ENCODE measurements at regions not wholly inside any gene's neighbourhood (a gene's known extent, or its start where the extent isn't known, plus 50 kb on each side); places are given as distances from the start of the nearest gene placed in this dataset.

DNA sequence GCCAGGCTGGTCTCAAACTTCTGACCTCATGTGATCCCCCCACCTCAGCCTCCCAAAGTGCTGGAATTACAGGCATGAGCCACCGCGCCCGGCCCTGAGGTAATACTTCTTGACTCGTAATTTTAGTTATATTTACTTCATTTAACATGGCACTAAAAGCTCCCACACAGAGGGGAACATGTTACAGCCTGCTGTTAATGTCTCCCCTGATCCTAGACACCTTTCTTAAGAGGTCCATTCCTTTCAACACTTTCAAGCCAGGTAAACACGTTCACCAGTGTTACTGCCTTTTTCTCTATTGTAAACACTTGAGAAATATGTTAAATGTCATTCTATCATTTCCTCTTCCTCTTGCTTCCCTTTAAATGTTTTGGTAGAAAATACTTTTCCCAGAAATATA, 161.4 kb downstream of the METTL4 start:
- no peak for DNase-seq
- Histone ChIP-seq H3K4me3 (ENCODE audit: control insufficient read depth in 1 of 7, extremely low read depth in 1 of 7, insufficient read depth in 4 of 7, low read depth in 2 of 7, low read length in 6 of 7) (no peak overlapping the region), H3K27me3 (replicated peaks in 2 of 5; ENCODE audit: control insufficient read depth in 4 of 5, insufficient read depth in 5 of 5, low read length in 4 of 5) (no peaks in the 10 kb centered on the region), H3K9me3 (ENCODE audit: control extremely low read depth in 1 of 5, control insufficient read depth in 4 of 5, insufficient read depth in 2 of 5, low read depth in 1 of 5, low read length in 4 of 5) (no peaks in the 10 kb centered on the region), H3K36me3 (ENCODE audit: control insufficient read depth in 4 of 4, insufficient read depth in 4 of 4, low read length in 3 of 4) (no peaks in the 10 kb centered on the region), H3K27ac (ENCODE audit: insufficient read depth in 1 of 2, low read depth in 1 of 2, low read length in 2 of 2, poor library complexity in 1 of 2, severe bottlenecking in 2 of 2) (no peak overlapping the region), H3K4me1 (ENCODE audit: control extremely low read depth in 1 of 4, control insufficient read depth in 4 of 4, insufficient read depth in 4 of 4, low read length in 3 of 4) (no peaks in the 10 kb centered on the region)
- ChIA-PET POLR2A (no interaction called here), CTCF (no interaction called here)
- WGBS (ENCODE audit: insufficient coverage), result 90% methylated on average over 4 of the region's 5 CpGs

DNA sequence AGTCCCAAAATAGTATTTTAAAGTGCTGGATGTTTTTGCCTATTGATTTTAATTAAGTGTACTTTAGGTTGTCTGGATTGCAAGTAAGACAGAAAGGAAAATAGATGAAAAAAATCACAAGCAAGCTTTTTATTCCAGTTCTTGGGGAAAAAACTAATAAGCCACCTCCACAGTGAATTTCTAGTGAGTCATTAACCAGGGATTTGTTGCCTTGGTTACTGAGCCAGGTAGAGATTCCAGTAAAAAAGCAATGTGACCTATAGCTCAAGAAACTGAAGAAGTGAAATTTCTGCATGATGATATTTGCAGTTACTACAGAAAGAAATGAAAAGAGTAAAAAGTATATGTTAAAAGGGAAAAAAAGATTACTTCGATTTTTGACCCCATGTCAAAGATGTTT, 160.6 kb downstream of the METTL4 start:
- no peaks in the 10 kb centered on the region for H3K4me1 ChIP-seq (ENCODE audit: control extremely low read depth in 1 of 4, control insufficient read depth in 4 of 4, insufficient read depth in 4 of 4, low read length in 3 of 4)
- DNase-seq, result no peak
- no peaks in the 10 kb centered on the region for H3K36me3 ChIP-seq (ENCODE audit: control insufficient read depth in 4 of 4, insufficient read depth in 4 of 4, low read length in 3 of 4)
- no peak overlapping the region for H3K27ac ChIP-seq (ENCODE audit: insufficient read depth in 1 of 2, low read depth in 1 of 2, low read length in 2 of 2, poor library complexity in 1 of 2, severe bottlenecking in 2 of 2)
- no peaks in the 10 kb centered on the region for H3K9me3 ChIP-seq (ENCODE audit: control extremely low read depth in 1 of 5, control insufficient read depth in 4 of 5, insufficient read depth in 2 of 5, low read depth in 1 of 5, low read length in 4 of 5)
- H3K4me3 ChIP-seq (ENCODE audit: control insufficient read depth in 1 of 7, extremely low read depth in 1 of 7, insufficient read depth in 4 of 7, low read depth in 2 of 7, low read length in 6 of 7), result no peak overlapping the region
- H3K27me3 ChIP-seq (replicated peaks in 2 of 5; ENCODE audit: control insufficient read depth in 4 of 5, insufficient read depth in 5 of 5, low read length in 4 of 5), result no peaks in the 10 kb centered on the region
- ChIA-PET POLR2A (no interaction called here), CTCF (no interaction called here)
- no CpG with 5 or more reads among the region's 1 CpG for WGBS (ENCODE audit: insufficient coverage)

DNA sequence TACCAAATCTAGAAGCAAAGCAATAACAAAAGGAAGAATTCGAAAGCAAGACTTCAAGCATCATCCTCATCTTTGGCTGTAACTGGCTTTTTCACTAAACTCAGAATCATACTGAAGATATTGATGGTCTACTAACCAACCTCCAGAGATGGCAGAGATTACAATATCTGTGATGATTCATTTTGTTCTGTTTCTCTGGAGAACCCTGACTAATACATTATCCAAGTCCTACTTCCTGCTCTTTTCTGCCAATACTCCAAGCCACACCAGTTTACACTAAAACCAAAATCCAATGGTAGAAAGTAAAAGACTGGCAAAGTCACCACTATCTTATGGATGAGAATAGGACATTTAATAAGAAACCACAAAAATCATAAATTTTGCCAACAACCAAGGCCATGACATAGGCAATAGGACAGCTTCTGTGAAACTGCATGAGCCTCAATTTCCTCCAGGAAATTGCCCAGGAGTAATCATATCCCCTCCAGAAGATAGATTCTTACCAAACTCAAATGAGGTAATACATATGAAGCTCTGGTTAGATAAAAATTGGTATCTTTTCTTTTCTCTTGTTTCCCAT, 159.8 kb downstream of the METTL4 start:
- no peak overlapping the region for H3K4me3 ChIP-seq (ENCODE audit: control insufficient read depth in 1 of 7, extremely low read depth in 1 of 7, insufficient read depth in 4 of 7, low read depth in 2 of 7, low read length in 6 of 7)
- ChIA-PET CTCF (interaction anchor here (0.8 kb wide), 1 partner anchor 1932 kb away, joined by 3 read pairs; no protein-coding TSS in a partner anchor), POLR2A (no interaction called here)
- no peaks in the 10 kb centered on the region for H3K27me3 ChIP-seq (replicated peaks in 2 of 5; ENCODE audit: control insufficient read depth in 4 of 5, insufficient read depth in 5 of 5, low read length in 4 of 5)
- no peaks in the 10 kb centered on the region for H3K4me1 ChIP-seq (ENCODE audit: control extremely low read depth in 1 of 4, control insufficient read depth in 4 of 4, insufficient read depth in 4 of 4, low read length in 3 of 4)
- 100% methylated on average over 1 of the region's 1 CpG for WGBS (ENCODE audit: insufficient coverage)
- H3K9me3 ChIP-seq (ENCODE audit: control extremely low read depth in 1 of 5, control insufficient read depth in 4 of 5, insufficient read depth in 2 of 5, low read depth in 1 of 5, low read length in 4 of 5), result no peaks in the 10 kb centered on the region
- DNase-seq, result no peak
- H3K27ac ChIP-seq (ENCODE audit: insufficient read depth in 1 of 2, low read depth in 1 of 2, low read length in 2 of 2, poor library complexity in 1 of 2, severe bottlenecking in 2 of 2), result no peak overlapping the region
- no peaks in the 10 kb centered on the region for H3K36me3 ChIP-seq (ENCODE audit: control insufficient read depth in 4 of 4, insufficient read depth in 4 of 4, low read length in 3 of 4)

DNA sequence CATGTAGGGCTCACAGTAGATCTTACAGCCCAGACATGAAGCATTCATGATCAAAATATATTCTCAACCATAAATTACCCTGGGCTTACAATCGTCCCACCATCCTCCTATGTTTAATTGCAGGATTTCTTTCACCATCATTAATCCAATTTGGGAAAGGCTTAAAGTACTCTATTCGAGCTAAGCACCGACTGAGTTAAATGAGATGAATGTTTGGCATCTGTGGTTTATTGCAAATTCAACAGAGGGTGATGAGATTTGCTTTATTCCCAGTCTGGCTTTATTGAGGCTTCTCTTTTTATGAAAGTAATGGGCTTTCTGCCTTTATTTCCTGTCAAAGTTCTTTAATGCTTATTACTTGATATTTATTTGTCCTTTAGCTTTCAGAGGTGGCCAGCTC, 159.0 kb downstream of the METTL4 start:
- H3K9me3 ChIP-seq (ENCODE audit: control extremely low read depth in 1 of 5, control insufficient read depth in 4 of 5, insufficient read depth in 2 of 5, low read depth in 1 of 5, low read length in 4 of 5), result no peaks in the 10 kb centered on the region
- POLR2A ChIA-PET, result no interaction called here
- no peaks in the 10 kb centered on the region for H3K27me3 ChIP-seq (replicated peaks in 2 of 5; ENCODE audit: control insufficient read depth in 4 of 5, insufficient read depth in 5 of 5, low read length in 4 of 5)
- no peaks in the 10 kb centered on the region for H3K4me1 ChIP-seq (ENCODE audit: control extremely low read depth in 1 of 4, control insufficient read depth in 4 of 4, insufficient read depth in 4 of 4, low read length in 3 of 4)
- 100% methylated on average over 1 of the region's 3 CpGs for WGBS (ENCODE audit: insufficient coverage)
- CTCF ChIA-PET, result no interaction called here
- H3K27ac ChIP-seq (ENCODE audit: insufficient read depth in 1 of 2, low read depth in 1 of 2, low read length in 2 of 2, poor library complexity in 1 of 2, severe bottlenecking in 2 of 2), result no peak overlapping the region
- DNase-seq, result no peak
- no peaks in the 10 kb centered on the region for H3K36me3 ChIP-seq (ENCODE audit: control insufficient read depth in 4 of 4, insufficient read depth in 4 of 4, low read length in 3 of 4)
- H3K4me3 ChIP-seq (ENCODE audit: control insufficient read depth in 1 of 7, extremely low read depth in 1 of 7, insufficient read depth in 4 of 7, low read depth in 2 of 7, low read length in 6 of 7), result no peak overlapping the region

DNA sequence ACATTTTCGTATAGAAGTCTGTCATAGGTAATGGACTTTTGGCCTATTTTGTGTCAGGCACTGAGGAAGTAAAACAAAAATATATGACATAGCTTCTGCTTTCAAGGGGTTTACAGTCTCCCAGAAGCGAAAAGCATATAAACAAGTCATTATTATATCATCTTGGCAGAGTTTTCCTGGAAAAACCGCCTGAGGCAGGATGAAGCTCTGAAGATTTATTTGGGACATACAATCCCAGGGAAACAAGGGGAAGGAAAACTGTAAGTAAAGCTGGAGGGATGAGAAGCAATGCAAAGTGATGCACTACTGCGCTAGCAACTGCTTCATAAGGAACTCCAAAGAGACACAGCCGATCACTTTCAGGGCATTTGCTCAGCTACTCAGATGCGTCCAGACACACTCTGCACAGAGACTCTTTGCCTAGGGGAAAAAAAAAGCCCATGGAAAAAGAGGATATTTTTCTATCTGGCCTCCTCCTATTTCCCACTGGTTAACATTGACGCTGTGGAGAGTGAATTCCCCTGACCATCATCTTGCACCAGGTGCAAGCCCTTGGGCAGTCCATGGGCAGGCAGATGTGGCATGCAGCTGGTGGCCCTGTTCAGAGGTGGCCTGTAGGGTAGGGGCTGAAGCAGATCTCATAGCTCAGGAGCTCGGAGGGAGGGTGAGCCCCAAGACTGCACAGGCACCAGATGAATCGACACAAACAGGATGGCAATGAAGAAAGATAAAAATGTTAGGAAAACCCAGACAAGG, 158.1 kb downstream of the METTL4 start:
- ChIA-PET CTCF (no interaction called here), POLR2A (no interaction called here)
- 97% methylated on average over 5 of the region's 9 CpGs for WGBS (ENCODE audit: insufficient coverage)
- H3K4me1 ChIP-seq (ENCODE audit: control extremely low read depth in 1 of 4, control insufficient read depth in 4 of 4, insufficient read depth in 4 of 4, low read length in 3 of 4), result no peaks in the 10 kb centered on the region
- no peak overlapping the region for H3K4me3 ChIP-seq (ENCODE audit: control insufficient read depth in 1 of 7, extremely low read depth in 1 of 7, insufficient read depth in 4 of 7, low read depth in 2 of 7, low read length in 6 of 7)
- H3K9me3 ChIP-seq (ENCODE audit: control extremely low read depth in 1 of 5, control insufficient read depth in 4 of 5, insufficient read depth in 2 of 5, low read depth in 1 of 5, low read length in 4 of 5), result no peaks in the 10 kb centered on the region
- no peaks in the 10 kb centered on the region for H3K36me3 ChIP-seq (ENCODE audit: control insufficient read depth in 4 of 4, insufficient read depth in 4 of 4, low read length in 3 of 4)
- no peak for DNase-seq
- H3K27me3 ChIP-seq (replicated peaks in 2 of 5; ENCODE audit: control insufficient read depth in 4 of 5, insufficient read depth in 5 of 5, low read length in 4 of 5), result no peaks in the 10 kb centered on the region
- H3K27ac ChIP-seq (ENCODE audit: insufficient read depth in 1 of 2, low read depth in 1 of 2, low read length in 2 of 2, poor library complexity in 1 of 2, severe bottlenecking in 2 of 2), result no peak overlapping the region

DNA sequence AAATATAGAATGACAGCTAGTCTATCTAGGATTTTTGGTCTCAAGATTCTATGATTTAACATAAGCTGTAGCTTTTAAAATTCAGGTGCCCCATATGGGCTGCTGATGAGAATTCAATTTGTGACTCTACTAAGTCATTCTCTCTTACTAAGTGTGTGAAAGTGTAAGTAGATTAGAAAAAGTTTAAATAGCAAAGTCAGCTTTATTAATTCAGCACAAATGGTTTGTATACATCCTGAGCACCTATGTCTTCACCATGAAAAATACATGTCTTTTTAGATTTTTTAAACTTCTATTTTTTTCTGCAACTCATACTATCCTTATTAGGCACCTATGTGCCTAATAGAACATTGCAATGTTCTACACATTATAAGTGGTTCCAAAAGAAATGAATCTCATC, 157.1 kb downstream of the METTL4 start:
- POLR2A ChIA-PET, result no interaction called here

DNA sequence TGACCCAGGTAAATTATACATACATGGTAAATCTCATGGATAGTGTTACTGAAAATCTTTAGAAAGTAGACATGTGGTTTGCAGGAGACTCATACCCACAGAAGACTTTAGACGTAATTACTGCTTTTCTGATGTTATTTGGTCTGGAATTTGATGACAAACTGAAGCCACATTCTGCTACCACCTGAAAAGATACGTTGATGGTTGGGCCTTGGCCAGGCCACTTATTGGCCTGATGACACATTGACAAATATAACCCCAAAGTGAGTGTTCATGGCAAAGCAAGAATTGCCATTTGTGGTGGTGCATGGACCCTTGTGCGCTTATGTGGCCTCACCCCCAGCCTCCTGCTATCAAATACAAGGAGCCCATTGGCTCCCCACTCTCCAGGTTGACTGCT, 155.6 kb downstream of the METTL4 start:
- no peak for DNase-seq

More for the DNA sequence above, 157.1 kb downstream of the METTL4 start:
- H3K27me3 ChIP-seq (replicated peaks in 2 of 5; ENCODE audit: control insufficient read depth in 4 of 5, insufficient read depth in 5 of 5, low read length in 4 of 5), result no peaks in the 10 kb centered on the region
- no peak overlapping the region for H3K4me3 ChIP-seq (ENCODE audit: control insufficient read depth in 1 of 7, extremely low read depth in 1 of 7, insufficient read depth in 4 of 7, low read depth in 2 of 7, low read length in 6 of 7)
- H3K4me1 ChIP-seq (ENCODE audit: control extremely low read depth in 1 of 4, control insufficient read depth in 4 of 4, insufficient read depth in 4 of 4, low read length in 3 of 4), result no peaks in the 10 kb centered on the region
- CTCF ChIA-PET, result no interaction called here
- no peak for DNase-seq
- no peaks in the 10 kb centered on the region for H3K36me3 ChIP-seq (ENCODE audit: control insufficient read depth in 4 of 4, insufficient read depth in 4 of 4, low read length in 3 of 4)
- no peak overlapping the region for H3K27ac ChIP-seq (ENCODE audit: insufficient read depth in 1 of 2, low read depth in 1 of 2, low read length in 2 of 2, poor library complexity in 1 of 2, severe bottlenecking in 2 of 2)
- H3K9me3 ChIP-seq (ENCODE audit: control extremely low read depth in 1 of 5, control insufficient read depth in 4 of 5, insufficient read depth in 2 of 5, low read depth in 1 of 5, low read length in 4 of 5), result no peaks in the 10 kb centered on the region

More for the DNA sequence above, 155.6 kb downstream of the METTL4 start:
- CTCF ChIA-PET, result no interaction called here
- 94% methylated on average over 2 of the region's 3 CpGs for WGBS (ENCODE audit: insufficient coverage)
- Histone ChIP-seq H3K27me3 (replicated peaks in 2 of 5; ENCODE audit: control insufficient read depth in 4 of 5, insufficient read depth in 5 of 5, low read length in 4 of 5) (peaks cover 0 to 2% (median 0%) of the 10 kb centered on the region in 5 experiments), H3K9me3 (ENCODE audit: control extremely low read depth in 1 of 5, control insufficient read depth in 4 of 5, insufficient read depth in 2 of 5, low read depth in 1 of 5, low read length in 4 of 5) (no peaks in the 10 kb centered on the region), H3K36me3 (ENCODE audit: control insufficient read depth in 4 of 4, insufficient read depth in 4 of 4, low read length in 3 of 4) (no peaks in the 10 kb centered on the region), H3K27ac (ENCODE audit: insufficient read depth in 1 of 2, low read depth in 1 of 2, low read length in 2 of 2, poor library complexity in 1 of 2, severe bottlenecking in 2 of 2) (no peak overlapping the region), H3K4me1 (ENCODE audit: control extremely low read depth in 1 of 4, control insufficient read depth in 4 of 4, insufficient read depth in 4 of 4, low read length in 3 of 4) (no peaks in the 10 kb centered on the region), H3K4me3 (ENCODE audit: control insufficient read depth in 1 of 7, extremely low read depth in 1 of 7, insufficient read depth in 4 of 7, low read depth in 2 of 7, low read length in 6 of 7) (no peak overlapping the region)
- POLR2A ChIA-PET, result no interaction called here
